Spinal cord (tissue), 9 donors: ENCODE measurements at regions not wholly inside any gene's neighbourhood (a gene's known extent, or its start where the extent isn't known, plus 50 kb on each side); places are given as distances from the start of the nearest gene placed in this dataset.

ENCODE experiments used
- DNase-seq, 6 donors: peaks; one replicate each; pipeline versions ENCODE4 v3.0.0 to v3.0.0-alpha.2; 2013 to 2015; ENCODE audit warnings: low spot score in 6 of 6, low read depth in 4 of 6
- H3K27ac ChIP-seq: one replicate; pipeline ENCODE4 v1.5.1; 2013; ENCODE audit warnings: low read depth, low read length, control low read depth
- H3K27me3 ChIP-seq: one replicate; pipeline ENCODE4 v1.6.1; 2013; ENCODE audit warnings: low read length; ENCODE audit not compliant: control insufficient read depth, insufficient read depth
- H3K36me3 ChIP-seq: one replicate; pipeline ENCODE4 v1.6.1; 2013; ENCODE audit warnings: low read length; ENCODE audit not compliant: control insufficient read depth, insufficient read depth
- H3K4me1 ChIP-seq: one replicate; pipeline ENCODE4 v1.6.1; 2013; ENCODE audit warnings: low read length; ENCODE audit not compliant: control insufficient read depth, insufficient read depth
- H3K4me3 ChIP-seq: one replicate; pipeline ENCODE4 v1.5.1; 2013; ENCODE audit warnings: low read depth, low read length, control low read depth
- H3K9me3 ChIP-seq: one replicate; pipeline ENCODE4 v1.6.1; 2013; ENCODE audit warnings: low read length; ENCODE audit not compliant: control insufficient read depth, insufficient read depth
- WGBS: methylation state at CpG from one replicate; pipeline ENCODE4 v1.1.5; 2013; ENCODE audit warnings: missing lambda C conversion rate; ENCODE audit not compliant: insufficient coverage; 5-methylcytosine and 5-hydroxymethylcytosine counted together
- donor health status: healthy.

- Histone ChIP-seq H3K9me3 (no peaks in the 10 kb centered on the region), H3K27me3 (no peaks in the 10 kb centered on the region), H3K4me3 (no peak overlapping the region), H3K27ac (no peak overlapping the region), H3K4me1 (no peaks in the 10 kb centered on the region), H3K36me3 (no peaks in the 10 kb centered on the region)
- no CpG with 5 or more reads among the region's 1 CpG for whole genome bisulfite sequencing
- no peak for DNase-seq
Observed at GRCh38 chr6:113442040-113442439, 415.1 kb upstream of the MARCKS start.

- no peaks in the 10 kb centered on the region for H3K27me3 ChIP-seq
- no peak overlapping the region for H3K4me3 ChIP-seq
- no peaks in the 10 kb centered on the region for H3K36me3 ChIP-seq
- H3K4me1 ChIP-seq: no peaks in the 10 kb centered on the region
- H3K27ac ChIP-seq: no peak overlapping the region
- no peaks in the 10 kb centered on the region for H3K9me3 ChIP-seq
- DNase-seq: no peak
- WGBS: no CpG with 5 or more reads among the region's 3 CpGs
Observed at GRCh38 chr6:113445201-113445600, 411.9 kb upstream of the MARCKS start.

- no peak overlapping the region for H3K27ac ChIP-seq
- H3K9me3 ChIP-seq: no peaks in the 10 kb centered on the region
- no peaks in the 10 kb centered on the region for H3K27me3 ChIP-seq
- H3K4me1 ChIP-seq: no peaks in the 10 kb centered on the region
- 77% methylated on average over 1 of the region's 5 CpGs for WGBS
- H3K4me3 ChIP-seq: no peak overlapping the region
- DNase-seq: no peak
- no peaks in the 10 kb centered on the region for H3K36me3 ChIP-seq
Observed at GRCh38 chr6:113447088-113447831, 409.9 kb upstream of the MARCKS start.

- no peak overlapping the region for H3K27ac ChIP-seq
- H3K4me3 ChIP-seq: no peak overlapping the region
- H3K4me1 ChIP-seq: no peaks in the 10 kb centered on the region
- no peaks in the 10 kb centered on the region for H3K36me3 ChIP-seq
- no peaks in the 10 kb centered on the region for H3K27me3 ChIP-seq
- H3K9me3 ChIP-seq: no peaks in the 10 kb centered on the region
- no peak for DNase-seq
Observed at GRCh38 chr6:113449051-113449450, 408.1 kb upstream of the MARCKS start.

GRCh38 chr6:113450061-113450465 is 407.1 kb upstream of the MARCKS start:
- Histone ChIP-seq H3K4me3 (no peak overlapping the region), H3K36me3 (no peaks in the 10 kb centered on the region), H3K4me1 (no peaks in the 10 kb centered on the region), H3K27ac (no peak overlapping the region), H3K27me3 (no peaks in the 10 kb centered on the region), H3K9me3 (no peaks in the 10 kb centered on the region)
- no CpG with 5 or more reads among the region's 1 CpG for WGBS
- DNase-seq: peak in 1 of 6 donors; percentile 21

GRCh38 chr6:113451049-113451448 is 406.1 kb upstream of the MARCKS start:
- no peak for DNase-seq
- WGBS: 100% methylated on average over 1 of the region's 3 CpGs
- no peak overlapping the region for H3K4me3 ChIP-seq
- no peaks in the 10 kb centered on the region for H3K27me3 ChIP-seq
- H3K36me3 ChIP-seq: no peaks in the 10 kb centered on the region
- H3K4me1 ChIP-seq: no peaks in the 10 kb centered on the region
- no peaks in the 10 kb centered on the region for H3K9me3 ChIP-seq
- no peak overlapping the region for H3K27ac ChIP-seq

- no peaks in the 10 kb centered on the region for H3K27me3 ChIP-seq
- H3K4me1 ChIP-seq: no peaks in the 10 kb centered on the region
- DNase-seq: no peak
Observed at GRCh38 chr6:113457198-113457597, 399.9 kb upstream of the MARCKS start.

GRCh38 chr6:113457751-113458150 is 399.4 kb upstream of the MARCKS start:
- Histone ChIP-seq H3K27me3 (no peaks in the 10 kb centered on the region), H3K9me3 (no peaks in the 10 kb centered on the region), H3K4me3 (no peak overlapping the region), H3K27ac (no peak overlapping the region), H3K4me1 (no peaks in the 10 kb centered on the region), H3K36me3 (no peaks in the 10 kb centered on the region)
- peak in 1 of 6 donors; percentile 20 for DNase-seq
- no CpG with 5 or more reads among the region's 2 CpGs for WGBS

More at GRCh38 chr6:113457198-113457597, 399.9 kb upstream of the MARCKS start:
- WGBS: 100% methylated on average over 2 of the region's 4 CpGs
- Histone ChIP-seq H3K27ac (no peak overlapping the region), H3K9me3 (no peaks in the 10 kb centered on the region), H3K36me3 (no peaks in the 10 kb centered on the region), H3K4me3 (no peak overlapping the region)

- no peak for DNase-seq
- H3K27ac ChIP-seq: no peak overlapping the region
- H3K27me3 ChIP-seq: no peaks in the 10 kb centered on the region
- no CpG with 5 or more reads among the region's 2 CpGs for WGBS
- no peak overlapping the region for H3K4me3 ChIP-seq
- no peaks in the 10 kb centered on the region for H3K9me3 ChIP-seq
- H3K36me3 ChIP-seq: no peaks in the 10 kb centered on the region
- no peaks in the 10 kb centered on the region for H3K4me1 ChIP-seq
Observed at GRCh38 chr6:113458368-113459010, 398.7 kb upstream of the MARCKS start.
